ENCODE measurements at regions not wholly inside any gene's neighbourhood (a gene's known extent, or its start where the extent isn't known, plus 50 kb on each side); places are given as distances from the start of the nearest gene placed in this dataset.

DNA sequence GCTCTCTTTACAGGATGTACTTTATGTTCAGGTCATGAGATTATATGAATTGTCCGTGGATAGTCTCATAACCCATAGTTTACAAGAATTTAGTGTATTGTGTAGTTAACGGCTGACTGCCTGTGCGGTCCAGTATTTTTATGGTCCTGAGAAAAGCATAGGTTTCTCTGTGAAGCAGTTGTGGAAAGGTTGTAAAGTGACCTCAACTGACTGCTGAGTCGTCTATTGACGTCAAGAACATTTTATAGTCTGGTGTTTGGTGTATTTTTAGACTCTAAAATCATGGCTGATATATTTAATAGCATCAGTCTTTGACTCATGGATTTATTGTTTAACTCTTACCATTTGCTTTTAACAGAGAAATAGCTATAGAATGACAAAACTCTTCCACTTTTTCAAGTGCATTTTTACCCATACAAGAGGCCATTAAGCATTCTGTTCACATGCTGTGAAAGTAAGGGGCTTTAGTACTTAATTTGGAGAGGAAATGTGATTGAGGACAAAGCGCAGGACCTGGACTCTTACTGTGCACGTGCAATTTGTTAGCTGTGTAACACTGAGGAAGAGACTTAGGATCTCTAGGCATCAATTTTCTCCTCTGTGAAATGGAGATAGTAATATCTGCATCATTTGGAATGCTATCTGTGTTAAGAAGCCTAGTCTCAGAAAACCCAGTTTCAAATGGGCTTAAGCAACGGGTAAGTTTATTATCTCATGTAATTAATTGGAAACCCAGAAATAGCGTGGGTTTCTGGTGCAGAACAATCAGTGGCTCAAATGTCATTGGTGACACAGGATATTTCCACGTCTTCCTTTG, 240.8 kb downstream of the NFKBIZ start:
- no peak overlapping the region for H3K4me3 ChIP-seq
- H3K27ac ChIP-seq (ENCODE audit: low read depth in 1 of 2, low read length in 1 of 2) = peak overlapping the region in 1 of 2 donors; percentile 41
- WGBS, 2 donors = 66 to 74% methylated on average over 10 of the region's 10 CpGs
- no peak for ATAC-seq (ENCODE audit: insufficient read depth, low FRiP score)
- no peaks in the 10 kb centered on the region for H3K27me3 ChIP-seq (ENCODE audit: control insufficient read depth in 3 of 3, insufficient read depth in 3 of 3, low read length in 2 of 3)
- peaks cover 0 to 12% (median 3%) of the 10 kb centered on the region in 5 donors for H3K4me1 ChIP-seq (ENCODE audit: control insufficient read depth in 5 of 5, insufficient read depth in 5 of 5, low read length in 5 of 5)
- no peak overlapping the region for H3K9ac ChIP-seq (ENCODE audit: insufficient read depth in 1 of 2, low read length in 2 of 2)
- no peak for DNase-seq
- TF ChIP-seq, protein P1, sequence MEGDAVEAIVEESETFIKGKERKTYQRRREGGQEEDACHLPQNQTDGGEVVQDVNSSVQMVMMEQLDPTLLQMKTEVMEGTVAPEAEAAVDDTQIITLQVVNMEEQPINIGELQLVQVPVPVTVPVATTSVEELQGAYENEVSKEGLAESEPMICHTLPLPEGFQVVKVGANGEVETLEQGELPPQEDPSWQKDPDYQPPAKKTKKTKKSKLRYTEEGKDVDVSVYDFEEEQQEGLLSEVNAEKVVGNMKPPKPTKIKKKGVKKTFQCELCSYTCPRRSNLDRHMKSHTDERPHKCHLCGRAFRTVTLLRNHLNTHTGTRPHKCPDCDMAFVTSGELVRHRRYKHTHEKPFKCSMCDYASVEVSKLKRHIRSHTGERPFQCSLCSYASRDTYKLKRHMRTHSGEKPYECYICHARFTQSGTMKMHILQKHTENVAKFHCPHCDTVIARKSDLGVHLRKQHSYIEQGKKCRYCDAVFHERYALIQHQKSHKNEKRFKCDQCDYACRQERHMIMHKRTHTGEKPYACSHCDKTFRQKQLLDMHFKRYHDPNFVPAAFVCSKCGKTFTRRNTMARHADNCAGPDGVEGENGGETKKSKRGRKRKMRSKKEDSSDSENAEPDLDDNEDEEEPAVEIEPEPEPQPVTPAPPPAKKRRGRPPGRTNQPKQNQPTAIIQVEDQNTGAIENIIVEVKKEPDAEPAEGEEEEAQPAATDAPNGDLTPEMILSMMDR (IDR thresholded peaks at IDR 0.05; ENCODE audit: control extremely low read depth, extremely low read depth) = no peak
- H3K9me3 ChIP-seq (ENCODE audit: control insufficient read depth in 4 of 4, insufficient read depth in 3 of 4, low read length in 3 of 4) = no peaks in the 10 kb centered on the region
- H3K36me3 ChIP-seq (ENCODE audit: control insufficient read depth in 4 of 4, insufficient read depth in 4 of 4, low read length in 4 of 4) = no peaks in the 10 kb centered on the region

GRCh38 chr3:102090721-102091045, 241.4 kb downstream of the NFKBIZ start:
- Histone ChIP-seq H3K27ac (ENCODE audit: low read depth in 1 of 2, low read length in 1 of 2) (no peak overlapping the region), H3K4me1 (ENCODE audit: control insufficient read depth in 5 of 5, insufficient read depth in 5 of 5, low read length in 5 of 5) (peaks cover 0 to 12% (median 1%) of the 10 kb centered on the region in 5 donors), H3K27me3 (ENCODE audit: control insufficient read depth in 3 of 3, insufficient read depth in 3 of 3, low read length in 2 of 3) (no peaks in the 10 kb centered on the region), H3K9me3 (ENCODE audit: control insufficient read depth in 4 of 4, insufficient read depth in 3 of 4, low read length in 3 of 4) (no peaks in the 10 kb centered on the region), H3K36me3 (ENCODE audit: control insufficient read depth in 4 of 4, insufficient read depth in 4 of 4, low read length in 4 of 4) (no peaks in the 10 kb centered on the region), H3K4me3 (no peak overlapping the region), H3K9ac (ENCODE audit: insufficient read depth in 1 of 2, low read length in 2 of 2) (no peak overlapping the region)
- WGBS, 2 donors = 82 to 91% methylated on average over 3 of the region's 3 CpGs
- DNase-seq (no peak), ATAC-seq (ENCODE audit: insufficient read depth, low FRiP score) (no peak)
- TF ChIP-seq, protein P1 (IDR thresholded peaks at IDR 0.05; ENCODE audit: control extremely low read depth, extremely low read depth) = no peak

DNA sequence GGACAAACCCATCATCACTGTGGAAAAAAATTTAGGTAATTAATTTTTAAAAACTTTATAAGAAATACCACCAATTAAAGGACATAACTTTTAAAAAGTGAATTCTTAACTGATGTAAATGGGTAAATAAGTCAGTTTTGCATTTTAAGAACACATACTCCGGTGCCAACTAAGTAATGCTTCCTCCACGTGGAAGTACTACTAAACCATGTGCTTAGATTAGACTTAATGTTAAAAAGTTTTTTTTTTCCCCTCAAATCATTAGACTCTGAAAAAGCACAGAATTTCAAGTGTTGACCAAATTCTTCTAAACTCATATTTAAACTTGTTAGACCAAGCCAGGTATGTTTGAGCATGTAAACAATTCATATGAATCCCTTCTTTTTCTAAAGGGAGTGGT, 242.0 kb downstream of the NFKBIZ start:
- Histone ChIP-seq H3K4me3 (no peak overlapping the region), H3K27ac (ENCODE audit: low read depth in 1 of 2, low read length in 1 of 2) (no peak overlapping the region), H3K27me3 (ENCODE audit: control insufficient read depth in 3 of 3, insufficient read depth in 3 of 3, low read length in 2 of 3) (no peaks in the 10 kb centered on the region), H3K36me3 (ENCODE audit: control insufficient read depth in 4 of 4, insufficient read depth in 4 of 4, low read length in 4 of 4) (no peaks in the 10 kb centered on the region), H3K4me1 (ENCODE audit: control insufficient read depth in 5 of 5, insufficient read depth in 5 of 5, low read length in 5 of 5) (peaks cover 0 to 12% (median 0%) of the 10 kb centered on the region in 5 donors), H3K9me3 (ENCODE audit: control insufficient read depth in 4 of 4, insufficient read depth in 3 of 4, low read length in 3 of 4) (no peaks in the 10 kb centered on the region), H3K9ac (ENCODE audit: insufficient read depth in 1 of 2, low read length in 2 of 2) (no peak overlapping the region)
- 73 to 90% methylated on average over 2 of the region's 2 CpGs for WGBS, 2 donors
- TF ChIP-seq, protein P1 (IDR thresholded peaks at IDR 0.05; ENCODE audit: control extremely low read depth, extremely low read depth) = no peak
- no peak for ATAC-seq (ENCODE audit: insufficient read depth, low FRiP score)
- no peak for DNase-seq

Data from lung (tissue), 11 donors.